Transverse colon (tissue), 4 donors: ENCODE measurements at regions not wholly inside any gene's neighbourhood (a gene's known extent, or its start where the extent isn't known, plus 50 kb on each side); places are given as distances from the start of the nearest gene placed in this dataset.

Source experiments
- CTCF ChIP-seq, 5 experiments: fragments of 200-600 bp in 3 of 5; fragments of 450-650 bp in 2 of 5; sonication (generic) in 3 of 5; IDR thresholded peaks; 1 replicate in 2 of 5; 2 replicates in 3 of 5; pipeline ENCODE4 v1.5.1; 2016 to 2017; ENCODE audit warnings: antibody characterized with exemption in 5 of 5, inconsistent platforms in 3 of 5, mild to moderate bottlenecking in 2 of 5, moderate library complexity in 1 of 5
- POLR2AphosphoS5 ChIP-seq, 3 donors: sonication (generic); formaldehyde crosslinking; IDR thresholded peaks; one replicate each; pipeline ENCODE4 v1.6.1; 2016; ENCODE audit warnings: antibody characterized with exemption in 3 of 3

GRCh38 chr10:29142516-29143314 lies 146.2 kb upstream of the LYZL1 start:
- TF ChIP-seq CTCF (IDR thresholded peaks at IDR 0.05) (no peak), POLR2AphosphoS5 (IDR thresholded peaks at IDR 0.05) (no peak)
